HCT116 (cell line): ENCODE measurements at regions not wholly inside any gene's neighbourhood (a gene's known extent, or its start where the extent isn't known, plus 50 kb on each side); places are given as distances from the start of the nearest gene placed in this dataset.

Source experiments
- ATAC-seq: fragments of 200-7000 bp; cut with Tn5 transposase; 2 replicates; pipeline ENCODE4 v1.9.1; 2020; ENCODE audit warnings: mild to moderate bottlenecking, moderate library complexity
- BruUV-seq: library from RNA; stranded (reverse); fragments of 400-500 nt; replicated peaks from 2 replicates; lab custom pipeline; 2021; lab: Mats Ljungman, UMichigan
- CTCF ChIA-PET: fragments of 300-600 bp; sonication (Branson Sonifier 250); formaldehyde crosslinking; loops from one replicate; lab custom pipeline; 2021; ENCODE audit warnings: antibody characterized with exemption; lab: Charles Lee
- POLR2A ChIA-PET: fragments of 300-600, 350-600 bp; sonication (Branson Sonifier 250); formaldehyde crosslinking; loops from one replicate; lab custom pipeline; 2021; ENCODE audit warnings: antibody characterized with exemption; lab: Charles Lee
- RAD21 ChIA-PET, 2 experiments: fragments of 300-600 bp; sonication (Branson Sonifier 250); formaldehyde crosslinking; loops; one replicate each; lab custom pipeline; 2023; ENCODE audit warnings: low total read pairs in 2 of 2; ENCODE audit not compliant: uncharacterized antibody in 2 of 2, unreplicated experiment in 2 of 2, low non-redundant PET in 1 of 2; lab: Charles Lee
- DNase-seq: peaks from one replicate; pipeline ENCODE4 v3.0.0-alpha.2; 2010; ENCODE audit warnings: low read depth, low spot score
- H2AFZ ChIP-seq: fragments of 200-600 bp; shearing (Covaris generic), sonication (generic); 2 replicates; pipeline ENCODE4 v1.6.1; 2017; ENCODE audit warnings: low read depth, mixed run types, mixed read lengths, antibody characterized with exemption, low read length; ENCODE audit not compliant: poor library complexity, severe bottlenecking
- H3K27ac ChIP-seq: 2 replicates; pipeline ENCODE4 v1.5.1; 2012; ENCODE audit warnings: low read depth, low read length
- H3K27me3 ChIP-seq: fragments of 200-600 bp; sonication (generic); 2 replicates; pipeline ENCODE4 v1.6.1; 2016; ENCODE audit warnings: mixed run types, low read length, mixed read lengths; ENCODE audit not compliant: insufficient read depth
- H3K36me3 ChIP-seq, 2 experiments: fragments of 200-500 bp in 1 of 2; fragments of 200-600 bp in 1 of 2; sonication (Bioruptor generic) in 1 of 2; sonication (generic) in 1 of 2; 2 replicates each; pipeline versions ENCODE4 v1.5.1 to v1.6.1; 2014 to 2016; ENCODE audit warnings: low read length in 2 of 2, inconsistent platforms in 1 of 2, mixed read lengths in 1 of 2, mixed run types in 1 of 2; ENCODE audit not compliant: insufficient read depth in 2 of 2, control insufficient read depth in 1 of 2
- H3K4me1 ChIP-seq, 2 experiments: fragments of 200-600 bp in 1 of 2; sonication (generic) in 1 of 2; 2 replicates each; pipeline versions ENCODE4 v1.5.1 to v1.6.1; 2012 to 2017; ENCODE audit warnings: low read length in 2 of 2, inconsistent platforms in 1 of 2, mild to moderate bottlenecking in 1 of 2, mixed read lengths in 1 of 2, mixed run types in 1 of 2, moderate library complexity in 1 of 2; ENCODE audit not compliant: insufficient read depth in 2 of 2, control insufficient read depth in 1 of 2
- H3K4me2 ChIP-seq: fragments of 200-600 bp; sonication (generic); 2 replicates; pipeline ENCODE4 v1.6.1; 2017; ENCODE audit warnings: mixed run types, low read length, mixed read lengths
- H3K4me3 ChIP-seq, 2 experiments: fragments of 200-600 bp in 1 of 2; sonication (generic) in 1 of 2; replicated peaks in 1 of 2; 2 replicates each; pipeline ENCODE4 v1.5.1; 2011 to 2016; ENCODE audit warnings: low read length in 2 of 2, control low read depth in 1 of 2, low read depth in 1 of 2, mild to moderate bottlenecking in 1 of 2, mixed read lengths in 1 of 2, mixed run types in 1 of 2
- H3K79me2 ChIP-seq: fragments of 200-600 bp; sonication (generic); 2 replicates; pipeline ENCODE4 v1.6.1; 2017; ENCODE audit warnings: mild to moderate bottlenecking, mixed run types, low read length, moderate library complexity, mixed read lengths; ENCODE audit not compliant: insufficient read depth
- H3K9ac ChIP-seq: fragments of 200-600 bp; sonication (generic); 2 replicates; pipeline ENCODE4 v1.6.1; 2016; ENCODE audit warnings: low read length, mixed read lengths
- H3K9me2 ChIP-seq: fragments of 200-600 bp; sonication (generic), shearing (Covaris generic); 2 replicates; pipeline ENCODE4 v1.6.1; 2017; ENCODE audit warnings: mixed run types, mild to moderate bottlenecking, moderate library complexity; ENCODE audit not compliant: insufficient read depth
- H3K9me3 ChIP-seq, 2 experiments: fragments of 200-500 bp in 1 of 2; fragments of 200-600 bp in 1 of 2; sonication (Bioruptor generic) in 1 of 2; sonication (generic) in 1 of 2; 2 replicates each; pipeline ENCODE4 v1.6.1; 2014 to 2017; ENCODE audit warnings: low read length in 2 of 2, mixed read lengths in 2 of 2, inconsistent platforms in 1 of 2, low read depth in 1 of 2, mild to moderate bottlenecking in 1 of 2, mixed run types in 1 of 2, moderate library complexity in 1 of 2; ENCODE audit not compliant: control insufficient read depth in 1 of 2, insufficient read depth in 1 of 2
- H4K20me1 ChIP-seq: fragments of 200-600 bp; sonication (generic), shearing (Covaris generic); 2 replicates; pipeline ENCODE4 v1.6.1; 2017; ENCODE audit warnings: mixed run types, mild to moderate bottlenecking, moderate library complexity; ENCODE audit not compliant: insufficient read depth
- ATF3 ChIP-seq: IDR thresholded peaks from 2 replicates; pipeline ENCODE4 v1.6.1; 2012
- CBX3 ChIP-seq: IDR thresholded peaks from 2 replicates; pipeline ENCODE4 v1.6.1; 2012; ENCODE audit warnings: low read depth
- EGR1 ChIP-seq: IDR thresholded peaks from 2 replicates; pipeline ENCODE4 v1.6.1; 2012; ENCODE audit warnings: low read depth
- FOSL1 ChIP-seq: IDR thresholded peaks from 2 replicates; pipeline ENCODE4 v1.6.1; 2012; ENCODE audit warnings: low read depth
- RAD21 ChIP-seq: IDR thresholded peaks from 2 replicates; pipeline ENCODE4 v1.6.1; 2012; ENCODE audit warnings: low read depth, mild to moderate bottlenecking
- YY1 ChIP-seq: IDR thresholded peaks from 2 replicates; pipeline ENCODE4 v1.6.1; 2011; ENCODE audit warnings: low read length, low read depth, moderate library complexity, mild to moderate bottlenecking; ENCODE audit not compliant: insufficient replicate concordance; ENCODE audit errors: extremely low read depth
- ZBTB33 ChIP-seq: IDR thresholded peaks from 2 replicates; pipeline ENCODE4 v1.6.1; 2011; ENCODE audit warnings: mild to moderate bottlenecking, low read length, moderate library complexity; ENCODE audit not compliant: insufficient replicate concordance; ENCODE audit errors: extremely low read depth
- ZFX ChIP-seq: fragments of 450-650 bp; IDR thresholded peaks from 2 replicates; pipeline ENCODE4 v1.6.1; 2017
- ZNF274 ChIP-seq: fragments of 200-500 bp; sonication (Bioruptor generic); IDR thresholded peaks from 2 replicates; pipeline ENCODE4 v1.6.1; 2014; ENCODE audit warnings: mild to moderate bottlenecking, low read depth, low read length, inconsistent platforms
- intact Hi-C: fragments of 100-400 bp; cut with micrococcal nuclease; formaldehyde crosslinking; loops from 2 replicates; pipeline ENCODE4 v1.10.0; 2022
- TF ChIP-seq, protein P1 (sequence below), 3 experiments: fragments of 200-600 bp in 1 of 3; sonication (generic) in 1 of 3; IDR thresholded peaks in 2 of 3; conservative IDR thresholded peaks in 1 of 3; 2 replicates each; pipeline ENCODE4 v1.5.1; 2012 to 2017; ENCODE audit warnings: low read depth in 2 of 3, low read length in 2 of 3, antibody characterized with exemption in 1 of 3, borderline replicate concordance in 1 of 3, control low read depth in 1 of 3, mild to moderate bottlenecking in 1 of 3, mixed read lengths in 1 of 3, mixed run types in 1 of 3, moderate library complexity in 1 of 3; ENCODE audit not compliant: insufficient read depth in 1 of 3

GRCh38 chr10:46231087-46231486 is 55.7 kb upstream of the ANTXRL start:
- Histone ChIP-seq H3K4me3 (no peak overlapping the region), H3K27ac (no peak overlapping the region), H3K9ac (no peak overlapping the region), H3K4me2 (no peak overlapping the region), H3K79me2 (no peaks in the 10 kb centered on the region), H3K9me2 (no peaks in the 10 kb centered on the region), H3K9me3 (no peaks in the 10 kb centered on the region), H3K4me1 (peaks cover 3 to 11% of the 10 kb centered on the region in 2 experiments; a peak in 2 of 4 replicates), H3K27me3 (no peaks in the 10 kb centered on the region), H2AFZ (no peak overlapping the region), H3K36me3 (no peaks in the 10 kb centered on the region), H4K20me1 (no peaks in the 10 kb centered on the region)
- BruUV-seq = no TSS peak
- ChIA-PET POLR2A (no interaction called here), CTCF (no interaction called here), RAD21 (no interaction called here)
- TF ChIP-seq ZFX (no peak), ZNF274 (no peak), RAD21 (no peak), ATF3 (no peak), YY1 (no peak), ZBTB33 (no peak), EGR1 (no peak), FOSL1 (no peak), CBX3 (no peak)
- TF ChIP-seq, protein P1, sequence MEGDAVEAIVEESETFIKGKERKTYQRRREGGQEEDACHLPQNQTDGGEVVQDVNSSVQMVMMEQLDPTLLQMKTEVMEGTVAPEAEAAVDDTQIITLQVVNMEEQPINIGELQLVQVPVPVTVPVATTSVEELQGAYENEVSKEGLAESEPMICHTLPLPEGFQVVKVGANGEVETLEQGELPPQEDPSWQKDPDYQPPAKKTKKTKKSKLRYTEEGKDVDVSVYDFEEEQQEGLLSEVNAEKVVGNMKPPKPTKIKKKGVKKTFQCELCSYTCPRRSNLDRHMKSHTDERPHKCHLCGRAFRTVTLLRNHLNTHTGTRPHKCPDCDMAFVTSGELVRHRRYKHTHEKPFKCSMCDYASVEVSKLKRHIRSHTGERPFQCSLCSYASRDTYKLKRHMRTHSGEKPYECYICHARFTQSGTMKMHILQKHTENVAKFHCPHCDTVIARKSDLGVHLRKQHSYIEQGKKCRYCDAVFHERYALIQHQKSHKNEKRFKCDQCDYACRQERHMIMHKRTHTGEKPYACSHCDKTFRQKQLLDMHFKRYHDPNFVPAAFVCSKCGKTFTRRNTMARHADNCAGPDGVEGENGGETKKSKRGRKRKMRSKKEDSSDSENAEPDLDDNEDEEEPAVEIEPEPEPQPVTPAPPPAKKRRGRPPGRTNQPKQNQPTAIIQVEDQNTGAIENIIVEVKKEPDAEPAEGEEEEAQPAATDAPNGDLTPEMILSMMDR (IDR thresholded peaks at IDR 0.05 in 2 of 3, conservative IDR thresholded peaks at IDR 0.05 in 1 of 3; ENCODE audit: borderline replicate concordance in 1 of 3, insufficient read depth in 1 of 3, low read depth in 2 of 3, low read length in 2 of 3) = no peak
- intact Hi-C loops = no loop called here
- DNase-seq (no peak), ATAC-seq (no peak)
